OCI-LY7 (cell line): ENCODE measurements at regions not wholly inside any gene's neighbourhood (a gene's known extent, or its start where the extent isn't known, plus 50 kb on each side); places are given as distances from the start of the nearest gene placed in this dataset.
"Not testable (repeated sequence)": the region's sequence is repeated elsewhere in the genome, so short reads cannot be mapped to it uniquely, and the experiment has no call there.

Experiments used
- CTCF ChIP-seq: fragments of 200-600 bp; sonication (generic); conservative IDR thresholded peaks from 2 replicates; pipeline ENCODE4 v1.5.1; 2014; ENCODE audit warnings: mild to moderate bottlenecking, antibody characterized with exemption, low read length, moderate library complexity, mixed read lengths
- EZH2phosphoT487 ChIP-seq: fragments of 200-600 bp; sonication (generic); IDR thresholded peaks from 2 replicates; pipeline ENCODE4 v1.6.1; 2018; ENCODE audit warnings: low read depth, borderline replicate concordance, mild to moderate bottlenecking, mixed run types, antibody characterized with exemption, low read length, moderate library complexity, mixed read lengths

DNA sequence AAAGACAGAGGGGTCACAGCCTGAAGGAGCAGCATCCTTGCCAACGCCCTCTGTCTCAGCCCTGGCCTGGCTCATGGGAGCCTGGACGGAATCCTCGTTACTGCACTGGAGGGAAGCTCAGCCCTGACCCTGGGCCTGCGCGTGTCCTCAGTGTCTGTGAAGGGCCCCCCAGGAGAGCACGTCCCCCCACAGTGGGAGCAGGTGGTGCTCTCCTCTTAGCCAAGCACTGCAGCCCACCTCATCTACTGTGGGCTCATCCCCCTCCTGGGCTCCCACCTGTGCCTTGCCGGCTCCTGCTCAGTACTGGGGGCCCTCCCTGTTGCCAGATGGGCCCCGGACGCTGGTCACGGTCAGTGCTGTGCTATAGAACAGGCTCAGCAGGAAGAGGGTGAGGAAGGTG lies 177.7 kb downstream of the TMEM121 start:
- not testable (repeated sequence) for TF ChIP-seq CTCF, EZH2phosphoT487
